H7 (cell line): ENCODE measurements at regions not wholly inside any gene's neighbourhood (a gene's known extent, or its start where the extent isn't known, plus 50 kb on each side); places are given as distances from the start of the nearest gene placed in this dataset.
"Not testable (repeated sequence)": the region's sequence is repeated elsewhere in the genome, so short reads cannot be mapped to it uniquely, and the experiment has no call there.

Source experiments
- DNase-seq: peaks from one replicate; pipeline ENCODE4 v3.0.0; 2012
- H3K27me3 ChIP-seq: 2 replicates; pipeline ENCODE4 v1.6.0; 2011; ENCODE audit warnings: mild to moderate bottlenecking, low read length; ENCODE audit not compliant: control insufficient read depth, insufficient read depth
- H3K36me3 ChIP-seq: replicated peaks from 2 replicates; pipeline ENCODE4 v1.5.1; 2011; ENCODE audit warnings: low read length; ENCODE audit not compliant: control insufficient read depth, insufficient read depth
- H3K4me3 ChIP-seq: 2 replicates; pipeline ENCODE4 v1.5.1; 2011; ENCODE audit warnings: low read depth, mild to moderate bottlenecking, control low read depth, low read length, moderate library complexity; ENCODE audit not compliant: insufficient read depth

- Histone ChIP-seq H3K4me3 (no peak overlapping the region), H3K27me3 (no peaks in the 10 kb centered on the region), H3K36me3 (no peaks in the 10 kb centered on the region)
- DNase-seq: no peak
Measured at GRCh38 chr4:160514126-160514525, 1411.2 kb downstream of the RAPGEF2 start.

GRCh38 chr4:160523231-160523630 is 1420.4 kb downstream of the RAPGEF2 start:
- Histone ChIP-seq H3K36me3 (no peaks in the 10 kb centered on the region), H3K4me3 (no peak overlapping the region), H3K27me3 (no peaks in the 10 kb centered on the region)
- no peak for DNase-seq

GRCh38 chr4:160537681-160538080 is 1434.8 kb downstream of the RAPGEF2 start:
- no peaks in the 10 kb centered on the region for H3K36me3 ChIP-seq
- DNase-seq: no peak
- no peak overlapping the region for H3K4me3 ChIP-seq
- no peaks in the 10 kb centered on the region for H3K27me3 ChIP-seq

- Histone ChIP-seq H3K36me3 (no peaks in the 10 kb centered on the region), H3K4me3 (no peak overlapping the region), H3K27me3 (no peaks in the 10 kb centered on the region)
- no peak for DNase-seq
Measured at GRCh38 chr4:160546201-160546600, 1443.3 kb downstream of the RAPGEF2 start.

GRCh38 chr4:160549951-160550519 is 1447.2 kb downstream of the RAPGEF2 start:
- DNase-seq, H3K4me3 ChIP-seq, H3K27me3 ChIP-seq: not testable (repeated sequence)

GRCh38 chr4:160562661-160563060 is 1459.8 kb downstream of the RAPGEF2 start:
- DNase-seq: no peak
- H3K4me3 ChIP-seq: no peak overlapping the region
- no peaks in the 10 kb centered on the region for H3K27me3 ChIP-seq
- no peaks in the 10 kb centered on the region for H3K36me3 ChIP-seq

More at GRCh38 chr4:160549951-160550519, 1447.2 kb downstream of the RAPGEF2 start:
- not testable (repeated sequence) for H3K36me3 ChIP-seq

- no peak overlapping the region for H3K4me3 ChIP-seq
- H3K27me3 ChIP-seq: no peaks in the 10 kb centered on the region
- no peak for DNase-seq
- H3K36me3 ChIP-seq: no peaks in the 10 kb centered on the region
Measured at GRCh38 chr4:160563552-160564282, 1460.8 kb downstream of the RAPGEF2 start.

GRCh38 chr4:160567634-160568033 is 1464.8 kb downstream of the RAPGEF2 start:
- H3K36me3 ChIP-seq: no peaks in the 10 kb centered on the region
- H3K4me3 ChIP-seq: no peak overlapping the region
- no peaks in the 10 kb centered on the region for H3K27me3 ChIP-seq
- DNase-seq: no peak

- H3K36me3 ChIP-seq: no peaks in the 10 kb centered on the region
- H3K27me3 ChIP-seq: no peaks in the 10 kb centered on the region
- no peak for DNase-seq
- no peak overlapping the region for H3K4me3 ChIP-seq
Measured at GRCh38 chr4:160570271-160570670, 1467.4 kb downstream of the RAPGEF2 start.

- not testable (repeated sequence) for H3K36me3 ChIP-seq, H3K4me3 ChIP-seq, H3K27me3 ChIP-seq, DNase-seq
Measured at GRCh38 chr4:160574272-160574671, 1471.4 kb downstream of the RAPGEF2 start.

GRCh38 chr4:160580581-160580980 is 1477.7 kb downstream of the RAPGEF2 start:
- H3K27me3 ChIP-seq: no peaks in the 10 kb centered on the region
- H3K36me3 ChIP-seq: no peaks in the 10 kb centered on the region
- DNase-seq: no peak
- no peak overlapping the region for H3K4me3 ChIP-seq

GRCh38 chr4:160592258-160592657 is 1489.4 kb downstream of the RAPGEF2 start:
- no peak overlapping the region for H3K4me3 ChIP-seq
- no peaks in the 10 kb centered on the region for H3K36me3 ChIP-seq
- H3K27me3 ChIP-seq: no peaks in the 10 kb centered on the region
- DNase-seq: no peak

GRCh38 chr4:160595646-160596045 is 1492.8 kb downstream of the RAPGEF2 start:
- no peaks in the 10 kb centered on the region for H3K36me3 ChIP-seq
- no peaks in the 10 kb centered on the region for H3K27me3 ChIP-seq
- H3K4me3 ChIP-seq: no peak overlapping the region
- DNase-seq: no peak

GRCh38 chr4:160604541-160604940 is 1501.7 kb downstream of the RAPGEF2 start:
- Histone ChIP-seq H3K36me3 (no peaks in the 10 kb centered on the region), H3K4me3 (no peak overlapping the region), H3K27me3 (no peaks in the 10 kb centered on the region)
- DNase-seq: no peak

- Histone ChIP-seq H3K36me3 (no peaks in the 10 kb centered on the region), H3K4me3 (no peak overlapping the region), H3K27me3 (no peaks in the 10 kb centered on the region)
- no peak for DNase-seq
Measured at GRCh38 chr4:160611181-160611580, 1508.3 kb downstream of the RAPGEF2 start.
